AG09319 (cell line): ENCODE measurements at regions not wholly inside any gene's neighbourhood (a gene's known extent, or its start where the extent isn't known, plus 50 kb on each side); places are given as distances from the start of the nearest gene placed in this dataset.

Source experiments
- DNase-seq: peaks from one replicate; pipeline ENCODE4 v3.0.0-alpha.2; 2010; ENCODE audit warnings: low read depth; ENCODE audit errors: extremely low read depth
- CTCF ChIP-seq: IDR thresholded peaks from 2 replicates; pipeline ENCODE4 v1.5.1; 2011; ENCODE audit warnings: low read depth, mild to moderate bottlenecking, inconsistent platforms, low read length, moderate library complexity

- DNase-seq = no peak
- no peak for TF ChIP-seq CTCF
These were observed 111.0 kb upstream of the FRMD4B start for GRCh38 chr3:69496856-69497255.

- no peak for TF ChIP-seq CTCF
- no peak for DNase-seq
These were observed 108.3 kb upstream of the FRMD4B start for GRCh38 chr3:69494185-69494584.

- no peak for DNase-seq
- no peak for TF ChIP-seq CTCF
These were observed 107.3 kb upstream of the FRMD4B start for GRCh38 chr3:69493157-69493556.

GRCh38 chr3:69491975-69492374 lies 106.1 kb upstream of the FRMD4B start:
- DNase-seq = no peak

GRCh38 chr3:69490971-69491370 lies 105.1 kb upstream of the FRMD4B start:
- DNase-seq = no peak
- TF ChIP-seq CTCF = no peak

More at GRCh38 chr3:69491975-69492374, 106.1 kb upstream of the FRMD4B start:
- no peak for TF ChIP-seq CTCF

- DNase-seq = no peak
- no peak for TF ChIP-seq CTCF
These were observed 104.3 kb upstream of the FRMD4B start for GRCh38 chr3:69490235-69490634.

- no peak for DNase-seq
- TF ChIP-seq CTCF = no peak
These were observed 102.1 kb upstream of the FRMD4B start for GRCh38 chr3:69488026-69488425.
